K562 (cell line): ENCODE measurements at regions not wholly inside any gene's neighbourhood (a gene's known extent, or its start where the extent isn't known, plus 50 kb on each side); places are given as distances from the start of the nearest gene placed in this dataset.

Experiments used
- ATAC-seq: fragments of 200-7000 bp; cut with Tn5 transposase; 3 replicates; pipeline ENCODE4 v1.9.1; 2020; ENCODE audit warnings: moderate library complexity
- BruUV-seq: library from RNA; stranded (reverse); fragments of 400-500 nt; replicated peaks from 2 replicates; lab custom pipeline; 2021; lab: Mats Ljungman, UMichigan
- CTCF ChIA-PET: fragments of 300-600 bp; formaldehyde crosslinking; extraction: SDS; loops from one replicate; lab custom pipeline; 2021; ENCODE audit warnings: low intra/inter-chr PET ratio; lab: Yijun Ruan, JAX
- POLR2A ChIA-PET: fragments of 300-600, 350-650 bp; sonication (Branson Sonifier 250); formaldehyde crosslinking; extraction: SDS; loops from one replicate; lab custom pipeline; 2021; ENCODE audit warnings: antibody characterized with exemption, inconsistent platforms; lab: Yijun Ruan, JAX
- DNase-seq, 4 experiments: peaks; one replicate each; pipeline versions ENCODE4 v3.0.0 to v3.0.0-alpha.2; 2011 to 2018; ENCODE audit warnings: low spot score in 3 of 4, mixed read lengths in 3 of 4; ENCODE audit errors: extremely low read depth in 1 of 4
- FAIRE-seq: peaks from 2 replicates; lab custom pipeline; 2011; peaks lifted over from hg19 to GRCh38; lab: Jason Lieb, UNC
- H2AFZ ChIP-seq: 2 replicates; pipeline ENCODE4 v1.6.0; 2011; ENCODE audit warnings: low read depth, low read length, control low read depth, inconsistent platforms
- H3K27ac ChIP-seq: fragments of 200-600 bp; 3 replicates; pipeline ENCODE4 v1.8.0; 2011; ENCODE audit warnings: low read depth, mild to moderate bottlenecking, control low read depth, inconsistent platforms, low read length, moderate library complexity, mixed read lengths; ENCODE audit errors: extremely low read depth
- H3K27me3 ChIP-seq, 2 experiments: fragments of 300-600 bp in 1 of 2; 2 replicates in 1 of 2; 3 replicates in 1 of 2; pipeline versions ENCODE4 v1.6.0 to v1.8.0; 2011; ENCODE audit warnings: inconsistent platforms in 2 of 2, low read length in 2 of 2, mild to moderate bottlenecking in 1 of 2, mixed read lengths in 1 of 2, moderate library complexity in 1 of 2; ENCODE audit not compliant: control insufficient read depth in 2 of 2, insufficient read depth in 2 of 2
- H3K36me3 ChIP-seq: fragments of 300-600 bp; 3 replicates; pipeline ENCODE4 v1.8.0; 2011; ENCODE audit warnings: mild to moderate bottlenecking, low read length, inconsistent platforms; ENCODE audit not compliant: control insufficient read depth, insufficient read depth
- H3K4me1 ChIP-seq, 2 experiments: fragments of 200-600 bp in 1 of 2; replicated peaks in 1 of 2; 2 replicates in 1 of 2; 3 replicates in 1 of 2; pipeline versions ENCODE4 v1.5.1 to v1.8.0; 2011; ENCODE audit warnings: inconsistent platforms in 2 of 2, low read length in 2 of 2, mild to moderate bottlenecking in 1 of 2, mixed read lengths in 1 of 2, moderate library complexity in 1 of 2; ENCODE audit not compliant: control insufficient read depth in 2 of 2, insufficient read depth in 2 of 2
- H3K4me2 ChIP-seq: 2 replicates; pipeline ENCODE4 v1.6.1; 2011; ENCODE audit warnings: low read length, control low read depth, inconsistent platforms, mixed read lengths; ENCODE audit not compliant: insufficient read depth
- H3K4me3 ChIP-seq: fragments of 200-600 bp; sonication (generic), shearing (Covaris generic); 2 replicates; pipeline ENCODE4 v1.5.1; 2016; ENCODE audit warnings: control low read depth, inconsistent platforms
- H3K79me2 ChIP-seq: fragments of 200-600 bp; 3 replicates; pipeline ENCODE4 v1.8.0; 2011; ENCODE audit warnings: low read length, inconsistent platforms; ENCODE audit not compliant: control insufficient read depth, insufficient read depth
- H3K9ac ChIP-seq, 2 experiments: 2 replicates each; pipeline versions ENCODE4 v1.6.0 to v1.6.1; 2011; ENCODE audit warnings: low read depth in 2 of 2, low read length in 2 of 2, control low read depth in 1 of 2, inconsistent platforms in 1 of 2, mild to moderate bottlenecking in 1 of 2, mixed read lengths in 1 of 2; ENCODE audit not compliant: insufficient read depth in 1 of 2
- H3K9me1 ChIP-seq: one replicate; pipeline ENCODE4 v1.6.0; 2011; ENCODE audit warnings: inconsistent platforms, mild to moderate bottlenecking, low read length, moderate library complexity; ENCODE audit not compliant: control insufficient read depth, insufficient read depth
- H3K9me3 ChIP-seq: replicated peaks from 2 replicates; pipeline ENCODE4 v1.5.1; 2011; ENCODE audit warnings: low read depth, low read length, inconsistent platforms; ENCODE audit not compliant: control insufficient read depth, insufficient read depth
- H4K20me1 ChIP-seq: replicated peaks from 2 replicates; pipeline ENCODE4 v1.6.1; 2011; ENCODE audit warnings: low read length, inconsistent platforms, mixed read lengths; ENCODE audit not compliant: control insufficient read depth, insufficient read depth
- C11orf30 ChIP-seq: fragments of 450-650 bp; IDR thresholded peaks from 2 replicates; pipeline ENCODE4 v1.6.1; 2016; ENCODE audit warnings: low read depth, mild to moderate bottlenecking
- FOXP1 ChIP-seq: sonication (generic); formaldehyde crosslinking; IDR thresholded peaks from 2 replicates; pipeline ENCODE4 v1.8.0; 2022; ENCODE audit warnings: mild to moderate bottlenecking, missing genetic modification reagents
- HMG20B ChIP-seq: fragments of 250-450 bp; sonication (Bioruptor Pico); IDR thresholded peaks from 2 replicates; pipeline ENCODE4 v1.5.0; 2021; ENCODE audit warnings: mild to moderate bottlenecking
- KHSRP ChIP-seq: fragments of 450-650 bp; IDR thresholded peaks from 2 replicates; pipeline ENCODE4 v1.6.1; 2017
- MAFF ChIP-seq: IDR thresholded peaks from 2 replicates; pipeline ENCODE4 v1.6.1; 2012; ENCODE audit warnings: low read length, improper control_type of control experiment
- NR2C1 ChIP-seq, 2 experiments: fragments of 450-650 bp; IDR thresholded peaks; 2 replicates each; pipeline ENCODE4 v1.6.1; 2017; ENCODE audit warnings: mild to moderate bottlenecking in 2 of 2, antibody characterized with exemption in 1 of 2, inconsistent platforms in 1 of 2, missing compliant biosample characterization in 1 of 2, missing genetic modification characterization in 1 of 2
- PTBP1 ChIP-seq: fragments of 200-400 bp; formaldehyde crosslinking; IDR thresholded peaks from 2 replicates; pipeline ENCODE4 v1.6.1; 2017; ENCODE audit warnings: low read depth, low read length
- STAT5B ChIP-seq: fragments of 250-450 bp; sonication (Bioruptor Pico); IDR thresholded peaks from 2 replicates; pipeline ENCODE4 v1.8.0; 2021; ENCODE audit warnings: mild to moderate bottlenecking, inconsistent platforms
- TCF15 ChIP-seq: fragments of 250-450 bp; sonication (Bioruptor Pico); IDR thresholded peaks from 2 replicates; pipeline ENCODE4 v1.8.0; 2022; ENCODE audit warnings: moderate library complexity, mild to moderate bottlenecking, inconsistent platforms
- TEAD1 ChIP-seq, 2 experiments: fragments of 450-650 bp in 1 of 2; sonication (generic) in 1 of 2; formaldehyde crosslinking; IDR thresholded peaks; 2 replicates each; pipeline versions ENCODE4 v1.4.0 to v1.8.0; 2020 to 2022; ENCODE audit warnings: mild to moderate bottlenecking in 2 of 2, missing genetic modification reagents in 1 of 2
- ZNF316 ChIP-seq: fragments of 450-650 bp; IDR thresholded peaks from 2 replicates; pipeline ENCODE4 v1.6.1; 2016
- ZNF639 ChIP-seq, 2 experiments: fragments of 200-800 bp in 1 of 2; sonication (Bioruptor generic) in 1 of 2; sonication (generic) in 1 of 2; formaldehyde crosslinking in 1 of 2; IDR thresholded peaks in 1 of 2; conservative IDR thresholded peaks in 1 of 2; 2 replicates each; pipeline versions ENCODE4 v1.5.0 to v1.6.1; 2016 to 2020; ENCODE audit warnings: missing compliant biosample characterization in 1 of 2, missing genetic modification characterization in 1 of 2, missing genetic modification reagents in 1 of 2
- ZNF655 ChIP-seq: fragments of 250-450 bp; sonication (Bioruptor Pico); IDR thresholded peaks from 2 replicates; pipeline ENCODE4 v1.5.0; 2021
- WGBS: fragments of 100-300 bp; shearing (Covaris generic); methylation state at CpG from one replicate; pipeline ENCODE4 v1.1.6; 2016; ENCODE audit warnings: low coverage, mixed read lengths; ENCODE audit not compliant: insufficient coverage; ENCODE audit errors: missing lambda C conversion rate; 5-methylcytosine and 5-hydroxymethylcytosine counted together
- in situ Hi-C: fragments of 300-500 bp; cut with MboI; formaldehyde crosslinking; loops from 4 replicates; pipeline ENCODE4 v1.15.0; 2018; ENCODE audit warnings: inconsistent platforms, mixed read lengths
- intact Hi-C: fragments of 100-400 bp; cut with micrococcal nuclease; formaldehyde crosslinking; loops from 2 replicates; pipeline ENCODE4 v1.14.2; 2022

GRCh38 chr4:187085339-187085738 is 361.7 kb upstream of the FAT1 start:
- ATAC-seq (no peak), DNase-seq (no peak), FAIRE-seq (no peak)
- Histone ChIP-seq H4K20me1 (no peaks in the 10 kb centered on the region), H3K9me3 (no peaks in the 10 kb centered on the region), H3K36me3 (no peaks in the 10 kb centered on the region), H3K9me1 (no peaks in the 10 kb centered on the region), H3K9ac (no peak overlapping the region), H3K79me2 (no peaks in the 10 kb centered on the region), H3K4me1 (no peaks in the 10 kb centered on the region), H2AFZ (no peak overlapping the region), H3K4me3 (no peak overlapping the region), H3K27me3 (peaks cover 2 to 5% of the 10 kb centered on the region in 2 experiments; a peak in 3 of 5 replicates), H3K4me2 (no peak overlapping the region), H3K27ac (no peak overlapping the region)
- intact Hi-C loops (no loop called here), in situ Hi-C loops (no loop called here)
- WGBS: 3% methylated on average over 3 of the region's 3 CpGs
- ChIA-PET POLR2A (no interaction called here), CTCF (no interaction called here)
- 0 out of 2 replicates have a peak, but pooled peaks have one; percentile 13 for TF ChIP-seq MAFF
- no peak for TF ChIP-seq NR2C1 (IDR thresholded peaks at IDR 0.05)
- no peak for TF ChIP-seq NR2C1 (tag; IDR thresholded peaks at IDR 0.05)
- peak; percentile 41; the same call in 1 of the 2 replicates for TF ChIP-seq C11orf30
- peak; percentile 52 for TF ChIP-seq ZNF316
- BruUV-seq: no TSS peak

- DNase-seq (no peak), ATAC-seq (no peak), FAIRE-seq (no peak)
- H3K9me1 ChIP-seq: no peaks in the 10 kb centered on the region
- 2% methylated on average over 5 of the region's 5 CpGs for WGBS
- ChIA-PET CTCF (no interaction called here), POLR2A (no interaction called here)
- intact Hi-C loops: no loop called here
- no peaks in the 10 kb centered on the region for H3K9me3 ChIP-seq
- H3K9ac ChIP-seq: no peak overlapping the region
- no TSS peak for BruUV-seq
- H3K27ac ChIP-seq: no peak overlapping the region
- H3K4me3 ChIP-seq: no peak overlapping the region
- no peak overlapping the region for H3K4me2 ChIP-seq
- H3K36me3 ChIP-seq: no peaks in the 10 kb centered on the region
- TF ChIP-seq TEAD1 (CRISPR knock-in tag; IDR thresholded peaks at IDR 0.05): no peak
- no peak for TF ChIP-seq ZNF655 (CRISPR knock-in tag)
- TF ChIP-seq ZNF639 (CRISPR knock-in tag; conservative IDR thresholded peaks at IDR 0.05 in 1 of 2, IDR thresholded peaks at IDR 0.05 in 1 of 2): no peak
- TF ChIP-seq PTBP1: no peak
- no peak for TF ChIP-seq STAT5B
- no peak for TF ChIP-seq TCF15 (CRISPR knock-in tag)
- TF ChIP-seq HMG20B (CRISPR knock-in tag): no peak
- TF ChIP-seq FOXP1 (CRISPR knock-in tag): no peak
- TF ChIP-seq KHSRP: no peak
- peaks cover 2 to 11% of the 10 kb centered on the region in 2 experiments; a peak in 3 of 5 replicates for H3K27me3 ChIP-seq
- no peaks in the 10 kb centered on the region for H3K79me2 ChIP-seq
- no peaks in the 10 kb centered on the region for H4K20me1 ChIP-seq
- in situ Hi-C loops: no loop called here
- no peak overlapping the region for H2AFZ ChIP-seq
- H3K4me1 ChIP-seq: no peaks in the 10 kb centered on the region
These were observed 362.5 kb upstream of the FAT1 start for GRCh38 chr4:187086151-187086550.
